ENCODE measurements at regions not wholly inside any gene's neighbourhood (a gene's known extent, or its start where the extent isn't known, plus 50 kb on each side); places are given as distances from the start of the nearest gene placed in this dataset.

GRCh38 chr15:94791008-94791407, 559.6 kb downstream of the MCTP2 start (continued):
- no peak for TF ChIP-seq ETS1 (IDR thresholded peaks at IDR 0.05)
- TF ChIP-seq STAT1 (IDR thresholded peaks at IDR 0.05; ENCODE audit: unreplicated experiment), result no peak
- TF ChIP-seq EZH2 (IDR thresholded peaks at IDR 0.05; ENCODE audit: low read depth, unreplicated experiment), result no peak

GRCh38 chr15:94791510-94791909, 560.1 kb downstream of the MCTP2 start:
- DNase-seq (ENCODE audit: low spot score), result no peak
- H3K27ac Mint-ChIP-seq, result no peak overlapping the region
- H3K4me1 Mint-ChIP-seq, result peaks cover 15% of the 10 kb centered on the region
- no peaks in the 10 kb centered on the region; the same call in 2 of the 3 replicates for H3K9me3 Mint-ChIP-seq
- H3K36me3 Mint-ChIP-seq (ENCODE audit: low read depth), result no peaks in the 10 kb centered on the region
- Histone ChIP-seq H3K27me3 (ENCODE audit: insufficient read depth) (no peaks in the 10 kb centered on the region), H3K9me2 (ENCODE audit: insufficient read depth) (peaks cover 13% of the 10 kb centered on the region), H2AFZ (no peak overlapping the region), H3F3A (replicated peaks; ENCODE audit: low read depth) (no peaks in the 10 kb centered on the region), H4K20me1 (replicated peaks; ENCODE audit: insufficient read depth) (no peaks in the 10 kb centered on the region), H3K27ac (ENCODE audit: low read depth) (no peak overlapping the region), H3K4me3 (no peak overlapping the region), H3K79me2 (replicated peaks; ENCODE audit: insufficient read depth) (no peaks in the 10 kb centered on the region), H3K4me1 (ENCODE audit: insufficient read depth) (peaks cover 4% of the 10 kb centered on the region; the same call in 1 of the 2 replicates), H3K36me3 (ENCODE audit: insufficient read depth) (no peaks in the 10 kb centered on the region), H3K4me2 (no peak overlapping the region)
- TF ChIP-seq STAT1 (IDR thresholded peaks at IDR 0.05; ENCODE audit: unreplicated experiment) (no peak), ZNF331 (CRISPR knock-in tag; IDR thresholded peaks at IDR 0.05; ENCODE audit: low read depth) (no peak), REST (IDR thresholded peaks at IDR 0.05; ENCODE audit: unreplicated experiment) (no peak), EZH2 (IDR thresholded peaks at IDR 0.05; ENCODE audit: low read depth, unreplicated experiment) (no peak), NANOG (IDR thresholded peaks at IDR 0.05; ENCODE audit: borderline replicate concordance) (no peak), CTCF (conservative IDR thresholded peaks at IDR 0.05; ENCODE audit: low read depth in 2 of 2) (no peak), ETS1 (IDR thresholded peaks at IDR 0.05) (no peak), POLR2AphosphoS5 (IDR thresholded peaks at IDR 0.05; ENCODE audit: low read depth) (no peak), ZNF114 (CRISPR knock-in tag; IDR thresholded peaks at IDR 0.05) (no peak), CREB1 (CRISPR knock-in tag; IDR thresholded peaks at IDR 0.05; ENCODE audit: low read depth) (no peak), EZH2phosphoT487 (IDR thresholded peaks at IDR 0.05; ENCODE audit: unreplicated experiment) (no peak), ZNF462 (CRISPR knock-in tag; IDR thresholded peaks at IDR 0.05) (no peak)
- peaks cover 3% of the 10 kb centered on the region for H3K27me3 Mint-ChIP-seq (ENCODE audit: insufficient read depth, low read depth, poor library complexity)
- H3K4me3 Mint-ChIP-seq, result no peak overlapping the region
- no peak for ATAC-seq
